Stimulated activated naive CD8-positive, alpha-beta T cell treated with anti-CD3 and anti-CD28 coated beads, Interleukin-15, Interleukin-2, amounts not matched to agents 100 ng/mL and 50 ng/mL, for 24 hours (primary cell): ENCODE measurements at regions not wholly inside any gene's neighbourhood (a gene's known extent, or its start where the extent isn't known, plus 50 kb on each side); places are given as distances from the start of the nearest gene placed in this dataset.
"Not testable (repeated sequence)": the region's sequence is repeated elsewhere in the genome, so short reads cannot be mapped to it uniquely, and the experiment has no call there.

Source experiments
- H3K27ac Mint-ChIP-seq: one replicate; pipeline ENCODE4 v1.8.0; 2021; ENCODE audit warnings: mild to moderate bottlenecking, mixed read lengths
- H3K27me3 Mint-ChIP-seq: one replicate; pipeline ENCODE4 v1.8.0; 2021; ENCODE audit warnings: mixed read lengths
- H3K36me3 Mint-ChIP-seq: one replicate; pipeline ENCODE4 v1.8.0; 2021; ENCODE audit warnings: low read depth, mixed read lengths
- H3K4me1 Mint-ChIP-seq: one replicate; pipeline ENCODE4 v1.8.0; 2021; ENCODE audit warnings: low read depth, mixed read lengths
- H3K4me3 Mint-ChIP-seq: one replicate; pipeline ENCODE4 v1.8.0; 2021; ENCODE audit warnings: mild to moderate bottlenecking, mixed read lengths
- H3K9me3 Mint-ChIP-seq: one replicate; pipeline ENCODE4 v1.8.0; 2021; ENCODE audit warnings: mixed read lengths

GRCh38 chr1:149157409-149157808 is 54.1 kb upstream of the NBPF9 start:
- peak overlapping the region; percentile 14 for H3K4me3 Mint-ChIP-seq
- not testable (repeated sequence) for H3K9me3 Mint-ChIP-seq, H3K36me3 Mint-ChIP-seq, H3K27me3 Mint-ChIP-seq
- peaks cover 13% of the 10 kb centered on the region for H3K4me1 Mint-ChIP-seq
- H3K27ac Mint-ChIP-seq, result peak overlapping the region; percentile 56

- H3K36me3 Mint-ChIP-seq, H3K4me3 Mint-ChIP-seq, H3K27ac Mint-ChIP-seq, H3K27me3 Mint-ChIP-seq, H3K9me3 Mint-ChIP-seq: not testable (repeated sequence)
- H3K4me1 Mint-ChIP-seq, result peaks cover 13% of the 10 kb centered on the region
Measured at GRCh38 chr1:149158308-149158707, 55.0 kb upstream of the NBPF9 start.

GRCh38 chr1:149163063-149163444 is 59.7 kb upstream of the NBPF9 start:
- not testable (repeated sequence) for H3K4me3 Mint-ChIP-seq, H3K9me3 Mint-ChIP-seq

GRCh38 chr1:149174765-149175164 is 71.4 kb upstream of the NBPF9 start:
- H3K4me3 Mint-ChIP-seq, result peak overlapping the region; percentile 64
- H3K27ac Mint-ChIP-seq, H3K36me3 Mint-ChIP-seq: not testable (repeated sequence)

More at GRCh38 chr1:149163063-149163444, 59.7 kb upstream of the NBPF9 start:
- H3K27me3 Mint-ChIP-seq, H3K36me3 Mint-ChIP-seq, H3K27ac Mint-ChIP-seq: not testable (repeated sequence)
- H3K4me1 Mint-ChIP-seq, result peaks cover 10% of the 10 kb centered on the region

GRCh38 chr1:149175812-149176211 is 72.5 kb upstream of the NBPF9 start:
- peak overlapping the region; percentile 55 for H3K4me3 Mint-ChIP-seq
- not testable (repeated sequence) for H3K27me3 Mint-ChIP-seq, H3K4me1 Mint-ChIP-seq, H3K27ac Mint-ChIP-seq, H3K36me3 Mint-ChIP-seq, H3K9me3 Mint-ChIP-seq

More at GRCh38 chr1:149174765-149175164, 71.4 kb upstream of the NBPF9 start:
- not testable (repeated sequence) for H3K9me3 Mint-ChIP-seq, H3K27me3 Mint-ChIP-seq, H3K4me1 Mint-ChIP-seq

GRCh38 chr1:149176453-149177316 is 73.3 kb upstream of the NBPF9 start:
- H3K9me3 Mint-ChIP-seq, H3K27me3 Mint-ChIP-seq, H3K36me3 Mint-ChIP-seq, H3K4me1 Mint-ChIP-seq: not testable (repeated sequence)
- H3K27ac Mint-ChIP-seq, result peak overlapping the region; percentile 63
- peak overlapping the region; percentile 81 for H3K4me3 Mint-ChIP-seq

- not testable (repeated sequence) for H3K36me3 Mint-ChIP-seq, H3K9me3 Mint-ChIP-seq, H3K4me1 Mint-ChIP-seq, H3K4me3 Mint-ChIP-seq, H3K27ac Mint-ChIP-seq, H3K27me3 Mint-ChIP-seq
Measured at GRCh38 chr1:149190742-149191141, 87.4 kb upstream of the NBPF9 start.

GRCh38 chr1:149196651-149197050 is 93.3 kb upstream of the NBPF9 start:
- H3K27me3 Mint-ChIP-seq, H3K9me3 Mint-ChIP-seq, H3K36me3 Mint-ChIP-seq, H3K27ac Mint-ChIP-seq, H3K4me3 Mint-ChIP-seq: not testable (repeated sequence)
- peaks cover 22% of the 10 kb centered on the region for H3K4me1 Mint-ChIP-seq

- Mint-ChIP-seq H3K27ac (peak overlapping the region; percentile 36), H3K4me1 (peaks cover 22% of the 10 kb centered on the region)
- H3K4me3 Mint-ChIP-seq, H3K9me3 Mint-ChIP-seq, H3K36me3 Mint-ChIP-seq, H3K27me3 Mint-ChIP-seq: not testable (repeated sequence)
Measured at GRCh38 chr1:149200567-149200966, 97.2 kb upstream of the NBPF9 start.

- not testable (repeated sequence) for H3K9me3 Mint-ChIP-seq, H3K36me3 Mint-ChIP-seq, H3K4me3 Mint-ChIP-seq, H3K27me3 Mint-ChIP-seq, H3K27ac Mint-ChIP-seq
- H3K4me1 Mint-ChIP-seq, result peaks cover 14% of the 10 kb centered on the region
Measured at GRCh38 chr1:149202283-149202682, 98.9 kb upstream of the NBPF9 start.

GRCh38 chr1:149204396-149204795 is 101.0 kb upstream of the NBPF9 start:
- H3K9me3 Mint-ChIP-seq, H3K27ac Mint-ChIP-seq, H3K4me3 Mint-ChIP-seq, H3K27me3 Mint-ChIP-seq, H3K36me3 Mint-ChIP-seq: not testable (repeated sequence)
- peaks cover 11% of the 10 kb centered on the region for H3K4me1 Mint-ChIP-seq

- not testable (repeated sequence) for H3K27ac Mint-ChIP-seq, H3K4me1 Mint-ChIP-seq, H3K36me3 Mint-ChIP-seq, H3K4me3 Mint-ChIP-seq, H3K27me3 Mint-ChIP-seq, H3K9me3 Mint-ChIP-seq
Measured at GRCh38 chr1:149208836-149209235, 105.5 kb upstream of the NBPF9 start.

- not testable (repeated sequence) for H3K27me3 Mint-ChIP-seq, H3K36me3 Mint-ChIP-seq, H3K27ac Mint-ChIP-seq, H3K4me1 Mint-ChIP-seq, H3K4me3 Mint-ChIP-seq, H3K9me3 Mint-ChIP-seq
Measured at GRCh38 chr1:149211757-149212420, 108.5 kb upstream of the NBPF9 start.

- not testable (repeated sequence) for H3K9me3 Mint-ChIP-seq, H3K4me1 Mint-ChIP-seq, H3K27ac Mint-ChIP-seq, H3K4me3 Mint-ChIP-seq, H3K36me3 Mint-ChIP-seq, H3K27me3 Mint-ChIP-seq
Measured at GRCh38 chr1:149212946-149213345, 109.6 kb upstream of the NBPF9 start.

- not testable (repeated sequence) for H3K4me3 Mint-ChIP-seq, H3K27me3 Mint-ChIP-seq, H3K27ac Mint-ChIP-seq, H3K9me3 Mint-ChIP-seq, H3K36me3 Mint-ChIP-seq, H3K4me1 Mint-ChIP-seq
Measured at GRCh38 chr1:149213673-149214072, 110.3 kb upstream of the NBPF9 start.
